ENCODE measurements at regions not wholly inside any gene's neighbourhood (a gene's known extent, or its start where the extent isn't known, plus 50 kb on each side); places are given as distances from the start of the nearest gene placed in this dataset.

GRCh38 chr15:77541421-77542181 lies 91.1 kb downstream of the LINGO1 start:
- TF ChIP-seq CTCF (IDR thresholded peaks at IDR 0.05; ENCODE audit: low read depth, low read length) (no peak), EZH2phosphoT487 (IDR thresholded peaks at IDR 0.05; ENCODE audit: low read depth) (no peak)
